IMR-90 (cell line): ENCODE measurements at regions not wholly inside any gene's neighbourhood (a gene's known extent, or its start where the extent isn't known, plus 50 kb on each side); places are given as distances from the start of the nearest gene placed in this dataset.
A peak's percentile ranks its signal among the peaks of the same experiment; 100 is the strongest.

ENCODE experiments used
- ATAC-seq: fragments of 200-7000 bp; cut with Tn5 transposase; 2 replicates; pipeline ENCODE4 v1.9.1; 2020; ENCODE audit warnings: low read depth, mild to moderate bottlenecking, moderate library complexity
- BruUV-seq: library from RNA; stranded (reverse); fragments of 400-500 nt; replicated peaks from 2 replicates; lab custom pipeline; 2021; lab: Mats Ljungman, UMichigan
- CTCF ChIA-PET: fragments of 300-600 bp; formaldehyde crosslinking; extraction: SDS; loops from one replicate; lab custom pipeline; 2021; ENCODE audit warnings: antibody characterized with exemption; lab: Yijun Ruan, JAX
- POLR2A ChIA-PET: fragments of 300-600 bp; sonication (Branson Sonifier 250); formaldehyde crosslinking; loops from one replicate; lab custom pipeline; 2022; ENCODE audit warnings: antibody characterized with exemption; ENCODE audit not compliant: unreplicated experiment; lab: Charles Lee
- DNase-seq: peaks from one replicate; pipeline ENCODE4 v3.0.0; 2013
- H2AFZ ChIP-seq: replicated peaks from 2 replicates; pipeline ENCODE3; 2013; ENCODE audit warnings: low read length, mild to moderate bottlenecking; ENCODE audit not compliant: poor library complexity
- H2AK5ac ChIP-seq: 2 replicates; pipeline ENCODE4 v1.6.1; 2013; ENCODE audit warnings: low read depth, low read length, inconsistent platforms
- H2AK9ac ChIP-seq: replicated peaks from 2 replicates; pipeline ENCODE3; 2013; ENCODE audit warnings: mild to moderate bottlenecking, low read depth, low read length, moderate library complexity; ENCODE audit not compliant: poor library complexity
- H2BK120ac ChIP-seq: 2 replicates; pipeline ENCODE4 v1.6.1; 2013; ENCODE audit warnings: low read depth, low read length, inconsistent platforms
- H2BK15ac ChIP-seq: 3 replicates; pipeline ENCODE4 v1.6.1; 2013; ENCODE audit warnings: low read depth, low read length, inconsistent platforms
- H2BK20ac ChIP-seq: 2 replicates; pipeline ENCODE4 v1.6.1; 2013; ENCODE audit warnings: low read depth, mild to moderate bottlenecking, inconsistent platforms, low read length, moderate library complexity
- H2BK5ac ChIP-seq: 2 replicates; pipeline ENCODE4 v1.6.1; 2013; ENCODE audit warnings: mild to moderate bottlenecking, low read depth, low read length, inconsistent platforms; ENCODE audit not compliant: poor library complexity, severe bottlenecking
- H3K14ac ChIP-seq: replicated peaks from 2 replicates; pipeline ENCODE4 v1.6.1; 2013; ENCODE audit warnings: low read depth, low read length, inconsistent platforms
- H3K18ac ChIP-seq: 2 replicates; pipeline ENCODE4 v1.6.1; 2013; ENCODE audit warnings: low read depth, low read length, control low read depth
- H3K23ac ChIP-seq: 2 replicates; pipeline ENCODE4 v1.6.1; 2013; ENCODE audit warnings: low read depth, low read length, inconsistent platforms
- H3K27ac ChIP-seq: 2 replicates; pipeline ENCODE4 v1.5.1; 2013; ENCODE audit warnings: mild to moderate bottlenecking, control low read depth, low read length; ENCODE audit not compliant: insufficient read depth
- H3K27me3 ChIP-seq: 2 replicates; pipeline ENCODE4 v1.6.1; 2013; ENCODE audit warnings: low read length; ENCODE audit not compliant: control insufficient read depth, insufficient read depth
- H3K36me3 ChIP-seq: 2 replicates; pipeline ENCODE4 v1.6.1; 2013; ENCODE audit warnings: low read length, mixed read lengths; ENCODE audit not compliant: control insufficient read depth, insufficient read depth
- H3K4ac ChIP-seq: 2 replicates; pipeline ENCODE4 v1.6.1; 2013; ENCODE audit warnings: low read depth, low read length, inconsistent platforms
- H3K4me1 ChIP-seq: 2 replicates; pipeline ENCODE4 v1.6.1; 2013; ENCODE audit warnings: low read length, mixed read lengths; ENCODE audit not compliant: control insufficient read depth, insufficient read depth
- H3K4me2 ChIP-seq: 2 replicates; pipeline ENCODE4 v1.6.1; 2013; ENCODE audit warnings: low read depth, mild to moderate bottlenecking, control low read depth, low read length, moderate library complexity
- H3K4me3 ChIP-seq: 2 replicates; pipeline ENCODE4 v1.5.1; 2013; ENCODE audit warnings: low read depth, mild to moderate bottlenecking, control low read depth, low read length, moderate library complexity; ENCODE audit not compliant: insufficient read depth
- H3K56ac ChIP-seq: 2 replicates; pipeline ENCODE4 v1.6.1; 2013; ENCODE audit warnings: low read length, inconsistent platforms; ENCODE audit not compliant: insufficient read depth; ENCODE audit errors: extremely low read depth
- H3K79me1 ChIP-seq, 2 experiments: 2 replicates each; pipeline ENCODE4 v1.6.1; 2013; ENCODE audit warnings: low read length in 2 of 2, inconsistent platforms in 1 of 2, low read depth in 1 of 2
- H3K9ac ChIP-seq: 2 replicates; pipeline ENCODE4 v1.6.1; 2013; ENCODE audit warnings: low read depth, low read length, control low read depth
- H3K9me1 ChIP-seq: 2 replicates; pipeline ENCODE4 v1.6.1; 2013; ENCODE audit warnings: low read length, inconsistent platforms; ENCODE audit not compliant: insufficient read depth
- H3K9me3 ChIP-seq: 2 replicates; pipeline ENCODE4 v1.6.1; 2013; ENCODE audit warnings: low read length; ENCODE audit not compliant: control insufficient read depth, insufficient read depth
- H4K20me1 ChIP-seq: 2 replicates; pipeline ENCODE4 v1.6.1; 2013; ENCODE audit warnings: low read length, inconsistent platforms; ENCODE audit not compliant: insufficient read depth
- H4K5ac ChIP-seq: 2 replicates; pipeline ENCODE4 v1.6.1; 2013; ENCODE audit warnings: mild to moderate bottlenecking, low read depth, low read length, control low read depth
- H4K8ac ChIP-seq, 2 experiments: 2 replicates each; pipeline ENCODE4 v1.6.1; 2013; ENCODE audit warnings: low read depth in 2 of 2, low read length in 2 of 2, control low read depth in 1 of 2, inconsistent platforms in 1 of 2
- H4K91ac ChIP-seq: 2 replicates; pipeline ENCODE4 v1.6.1; 2013; ENCODE audit warnings: low read depth, low read length, inconsistent platforms; ENCODE audit not compliant: insufficient read depth
- BHLHE40 ChIP-seq: fragments of 150-350 bp; IDR thresholded peaks from 2 replicates; pipeline ENCODE4 v1.6.1; 2016; ENCODE audit warnings: mild to moderate bottlenecking, low read depth, low read length
- CEBPB ChIP-seq: IDR thresholded peaks from 2 replicates; pipeline ENCODE4 v1.6.1; 2012; ENCODE audit warnings: low read depth, low read length, improper control_type of control experiment
- CHD1 ChIP-seq: IDR thresholded peaks from 2 replicates; pipeline ENCODE4 v1.6.1; 2012; ENCODE audit warnings: low read depth, low read length, improper control_type of control experiment
- CTCF ChIP-seq: conservative IDR thresholded peaks from 2 replicates; pipeline ENCODE4 v1.5.1; 2012; ENCODE audit warnings: mild to moderate bottlenecking, low read depth, low read length, improper control_type of control experiment
- ELK1 ChIP-seq: fragments of 150-350 bp; IDR thresholded peaks from 2 replicates; pipeline ENCODE4 v1.6.1; 2016; ENCODE audit warnings: low read depth, mild to moderate bottlenecking, low read length, moderate library complexity, borderline replicate concordance
- FOS ChIP-seq: fragments of 150-350 bp; IDR thresholded peaks from 2 replicates; pipeline ENCODE4 v1.6.1; 2016; ENCODE audit warnings: low read depth, low read length
- MAFK ChIP-seq: IDR thresholded peaks from 2 replicates; pipeline ENCODE4 v1.6.1; 2012; ENCODE audit warnings: low read depth, low read length, improper control_type of control experiment
- MAZ ChIP-seq: IDR thresholded peaks from 2 replicates; pipeline ENCODE4 v1.6.1; 2012; ENCODE audit warnings: low read depth, mild to moderate bottlenecking, low read length, improper control_type of control experiment, moderate library complexity, borderline replicate concordance
- MXI1 ChIP-seq: IDR thresholded peaks from 2 replicates; pipeline ENCODE4 v1.6.1; 2012; ENCODE audit warnings: low read depth, mild to moderate bottlenecking, low read length, moderate library complexity, borderline replicate concordance
- NFE2L2 ChIP-seq: fragments of 150-350 bp; IDR thresholded peaks from 2 replicates; pipeline ENCODE4 v1.6.1; 2016; ENCODE audit warnings: low read depth, mild to moderate bottlenecking, low read length
- POLR2A ChIP-seq: IDR thresholded peaks from 2 replicates; pipeline ENCODE4 v1.6.1; 2012; ENCODE audit warnings: mild to moderate bottlenecking, low read depth, low read length
- RAD21 ChIP-seq: IDR thresholded peaks from 2 replicates; pipeline ENCODE4 v1.6.1; 2012; ENCODE audit warnings: low read length, improper control_type of control experiment
- RCOR1 ChIP-seq: IDR thresholded peaks from 2 replicates; pipeline ENCODE4 v1.6.1; 2012; ENCODE audit warnings: mild to moderate bottlenecking, low read length, improper control_type of control experiment; ENCODE audit not compliant: insufficient replicate concordance
- RFX5 ChIP-seq: IDR thresholded peaks from 2 replicates; pipeline ENCODE4 v1.8.0; 2012; ENCODE audit warnings: low read depth, mild to moderate bottlenecking, low read length, moderate library complexity
- SMC3 ChIP-seq: fragments of 150-350 bp; IDR thresholded peaks from 2 replicates; pipeline ENCODE4 v1.6.1; 2016; ENCODE audit warnings: low read depth, mild to moderate bottlenecking, antibody characterized with exemption, low read length, moderate library complexity
- USF2 ChIP-seq: fragments of 150-350 bp; IDR thresholded peaks from 2 replicates; pipeline ENCODE4 v1.6.1; 2017; ENCODE audit warnings: mild to moderate bottlenecking, antibody characterized with exemption, low read length, low read depth
- WGBS, 2 experiments: methylation state at CpG; one replicate each; pipeline versions ENCODE4 v1.1.5 to v1.1.7; 2013; ENCODE audit warnings: missing lambda C conversion rate in 2 of 2; ENCODE audit not compliant: insufficient read length in 1 of 2; ENCODE audit errors: extremely low coverage in 2 of 2; 5-methylcytosine and 5-hydroxymethylcytosine counted together
- dilution Hi-C: fragments of 300-500 bp; cut with HindIII; formaldehyde crosslinking; loops from one replicate; pipeline ENCODE4 v1.14.3; 2018; ENCODE audit warnings: low sequenced_read_pairs; ENCODE audit not compliant: unreplicated experiment
- in situ Hi-C: fragments of 300-500 bp; cut with MboI; formaldehyde crosslinking; loops from 3 replicates; pipeline ENCODE4 v1.14.3; 2019; ENCODE audit warnings: low sequenced_read_pairs, inconsistent platforms, mixed read lengths
- intact Hi-C: fragments of 100-400 bp; cut with micrococcal nuclease; formaldehyde crosslinking; loops from 2 replicates; pipeline ENCODE4 v1.10.0; 2022

- Histone ChIP-seq H2BK120ac (peak overlapping the region; percentile 73), H2AFZ (peak overlapping the region; percentile 47), H3K4ac (peak overlapping the region; percentile 81), H2AK5ac (peak overlapping the region; percentile 88), H3K14ac (peak overlapping the region; percentile 47), H3K9me3 (no peaks in the 10 kb centered on the region), H3K4me3 (no peak overlapping the region), H3K9me1 (peaks cover 20% of the 10 kb centered on the region; the same call in 1 of the 2 replicates), H3K9ac (no peak overlapping the region), H3K79me1 (no peaks in the 10 kb centered on the region), H3K18ac (peak overlapping the region; percentile 85), H3K23ac (no peak overlapping the region; the same call in 1 of the 2 replicates), H2BK15ac (peak overlapping the region; percentile 84; the same call in 2 of the 3 replicates), H3K4me2 (no peak overlapping the region), H2BK20ac (peak overlapping the region; percentile 79), H2BK5ac (no peak overlapping the region), H3K27ac (no peak overlapping the region), H3K4me1 (peaks cover 16% of the 10 kb centered on the region; the same call in 1 of the 2 replicates), H2AK9ac (peak overlapping the region; percentile 70), H4K20me1 (no peaks in the 10 kb centered on the region), H4K91ac (peak overlapping the region; percentile 25), H4K5ac (peak overlapping the region; percentile 56; the same call in 1 of the 2 replicates), H3K36me3 (no peaks in the 10 kb centered on the region), H3K27me3 (no peaks in the 10 kb centered on the region), H3K56ac (no peak overlapping the region), H4K8ac (peak overlapping the region in 1 of 2 experiments; percentile 74; a peak in 1 of 4 replicates)
- TF ChIP-seq CEBPB (no peak), USF2 (no peak), NFE2L2 (no peak), MAZ (no peak), MXI1 (no peak), FOS (no peak), SMC3 (no peak), RCOR1 (no peak), POLR2A (no peak), RFX5 (no peak), CHD1 (no peak), MAFK (no peak), BHLHE40 (no peak), CTCF (no peak), ELK1 (no peak), RAD21 (no peak)
- intact Hi-C loops (no loop called here), in situ Hi-C loops (no loop called here), dilution Hi-C loops (no loop called here)
- CTCF ChIA-PET: no interaction called here
- ATAC-seq (no peak), DNase-seq (no peak)
- POLR2A ChIA-PET: no interaction called here
- 88% methylated on average over 10 of the region's 11 CpGs; no CpG with 5 or more reads in 1 of the 2 experiments for WGBS, 2 experiments
- no TSS peak for BruUV-seq
These were observed 195.7 kb downstream of the ADAMTS15 start for GRCh38 chr11:130644187-130644586.
